Iris pigment epithelial cell (primary cell): ENCODE measurements at regions not wholly inside any gene's neighbourhood (a gene's known extent, or its start where the extent isn't known, plus 50 kb on each side); places are given as distances from the start of the nearest gene placed in this dataset.

Experiments used
- DNase-seq: peaks from one replicate; pipeline ENCODE4 v3.0.0-alpha.2; 2011; ENCODE audit warnings: low read depth

DNA sequence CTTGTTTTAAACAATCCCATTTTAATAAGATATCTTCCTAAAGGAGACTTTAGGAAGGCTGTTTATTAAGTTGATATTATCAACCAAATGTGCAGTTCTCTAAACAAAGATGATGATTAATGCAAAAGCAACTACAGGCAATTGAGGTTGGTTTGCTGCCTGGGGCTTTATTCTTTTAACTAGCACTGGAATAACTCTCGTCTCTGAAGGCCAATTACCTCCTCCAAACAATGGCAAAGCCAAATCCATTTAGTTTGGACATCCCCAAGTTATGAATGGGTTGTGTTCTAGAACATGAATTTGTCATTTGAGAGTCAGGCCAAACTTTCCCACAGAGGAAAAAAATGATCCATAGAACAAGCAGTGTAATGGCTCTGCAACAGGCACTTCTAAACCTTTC lies 114.1 kb downstream of the SLC16A9 start:
- DNase-seq, result no peak

- DNase-seq, result no peak
These were observed 115.9 kb downstream of the SLC16A9 start for GRCh38 chr10:59593768-59594167.

GRCh38 chr10:59589796-59590195 lies 119.9 kb downstream of the SLC16A9 start:
- no peak for DNase-seq

GRCh38 chr10:59588791-59589190 lies 120.9 kb downstream of the SLC16A9 start:
- no peak for DNase-seq

- no peak for DNase-seq
These were observed 121.9 kb downstream of the SLC16A9 start for GRCh38 chr10:59587756-59588140.

- DNase-seq, result no peak
These were observed 122.4 kb downstream of the SLC16A9 start for GRCh38 chr10:59587083-59587755.

DNA sequence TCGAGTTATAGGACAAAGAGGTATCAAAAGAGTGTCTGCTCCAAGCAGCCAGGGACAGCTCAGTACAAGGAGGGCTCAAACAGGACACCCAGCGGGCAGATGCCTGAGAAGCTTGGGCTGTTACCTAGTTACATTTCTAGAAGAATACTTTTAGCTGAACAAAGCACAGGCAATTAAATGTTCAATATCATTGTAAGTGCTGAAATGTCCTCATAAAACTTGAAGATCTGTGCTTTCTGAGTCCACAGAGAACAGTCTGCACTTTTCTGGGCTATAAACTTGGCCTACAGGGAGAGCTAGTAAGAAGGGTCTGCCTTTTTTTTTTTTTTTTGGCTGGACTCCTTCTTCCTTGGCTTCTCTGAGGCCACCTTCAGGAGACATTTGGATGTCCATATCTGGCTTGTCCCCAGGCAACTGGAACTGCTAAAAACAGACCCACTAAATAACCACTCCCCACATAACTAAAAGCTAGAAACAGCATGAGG lies 123.2 kb downstream of the SLC16A9 start:
- no peak for DNase-seq

DNA sequence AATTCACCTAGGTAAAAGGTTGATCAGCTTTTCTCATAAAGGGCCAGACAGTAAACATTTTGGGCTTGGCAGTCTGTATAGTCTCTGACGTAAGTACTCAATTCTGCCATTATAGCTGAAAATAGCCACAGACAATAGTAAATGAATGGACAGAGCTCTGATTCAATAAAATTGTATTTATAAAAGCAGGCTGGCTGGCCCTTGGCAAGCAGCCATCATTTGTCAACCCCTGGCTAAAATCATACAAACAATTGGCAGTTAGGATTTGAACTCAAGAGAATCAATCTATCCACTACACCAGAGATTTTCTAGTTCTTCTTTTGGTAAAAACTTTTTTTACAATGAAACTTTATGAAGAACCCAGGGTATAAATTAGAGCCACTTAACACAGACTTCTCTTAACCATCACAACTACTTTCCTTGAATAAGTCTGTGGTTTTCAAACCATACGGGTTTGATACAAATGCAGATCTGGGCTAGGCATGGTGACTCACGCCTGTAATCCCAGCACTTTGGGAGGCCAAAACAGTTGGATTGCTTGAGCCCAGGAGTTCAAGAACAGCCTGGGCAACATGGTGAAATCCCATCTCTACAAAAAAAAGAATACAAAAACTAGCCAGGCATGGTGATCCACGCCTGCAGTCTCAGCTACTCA lies 124.5 kb downstream of the SLC16A9 start:
- DNase-seq, result peak; percentile 10

- DNase-seq, result no peak
These were observed 126.9 kb downstream of the SLC16A9 start for GRCh38 chr10:59582780-59583179.

GRCh38 chr10:59582058-59582457 lies 127.6 kb downstream of the SLC16A9 start:
- DNase-seq, result no peak

- peak; percentile 45 for DNase-seq
These were observed 129.4 kb downstream of the SLC16A9 start for GRCh38 chr10:59580026-59580863.

DNA sequence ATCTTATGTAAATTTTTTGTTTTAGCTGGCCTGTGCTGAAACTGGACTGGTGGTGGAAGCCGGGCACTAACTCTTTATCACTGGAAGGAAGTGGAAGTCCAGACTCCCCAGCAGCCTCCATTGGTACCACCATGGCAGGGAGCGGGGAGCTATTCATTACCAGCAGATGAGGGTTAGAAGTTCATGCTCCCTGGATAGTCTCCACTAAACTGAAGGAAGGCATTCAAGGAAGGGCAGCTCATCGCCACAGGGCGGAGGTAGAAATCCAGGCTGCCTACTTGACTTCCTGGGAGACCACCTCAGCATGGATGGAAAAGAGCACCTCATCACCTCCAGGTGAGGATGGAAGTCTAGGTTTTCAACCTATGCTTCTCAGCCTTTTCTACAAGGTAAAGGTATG lies 130.9 kb downstream of the SLC16A9 start:
- no peak for DNase-seq

GRCh38 chr10:59577984-59578383 lies 131.7 kb downstream of the SLC16A9 start:
- no peak for DNase-seq

DNA sequence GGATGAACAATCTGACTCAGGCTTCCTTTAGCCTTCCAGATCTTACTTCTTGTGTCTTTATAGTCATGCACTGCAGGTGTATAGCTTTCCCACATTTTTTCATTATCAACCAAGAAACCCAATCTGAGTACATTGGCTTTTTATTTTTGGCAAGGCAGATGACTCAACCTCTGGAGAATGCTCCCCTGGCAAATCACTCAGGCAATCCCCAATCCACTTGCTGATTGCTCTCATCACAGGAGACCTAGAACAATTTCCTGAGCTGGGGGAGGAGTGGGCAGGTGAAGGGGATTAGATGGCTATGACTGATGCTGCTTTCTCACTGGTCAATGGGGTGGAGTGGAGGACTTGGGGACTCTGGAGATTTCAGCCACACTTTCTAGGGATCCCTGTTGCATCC lies 134.4 kb downstream of the SLC16A9 start:
- no peak for DNase-seq

- no peak for DNase-seq
These were observed 146.1 kb downstream of the SLC16A9 start for GRCh38 chr10:59563531-59563930.

DNA sequence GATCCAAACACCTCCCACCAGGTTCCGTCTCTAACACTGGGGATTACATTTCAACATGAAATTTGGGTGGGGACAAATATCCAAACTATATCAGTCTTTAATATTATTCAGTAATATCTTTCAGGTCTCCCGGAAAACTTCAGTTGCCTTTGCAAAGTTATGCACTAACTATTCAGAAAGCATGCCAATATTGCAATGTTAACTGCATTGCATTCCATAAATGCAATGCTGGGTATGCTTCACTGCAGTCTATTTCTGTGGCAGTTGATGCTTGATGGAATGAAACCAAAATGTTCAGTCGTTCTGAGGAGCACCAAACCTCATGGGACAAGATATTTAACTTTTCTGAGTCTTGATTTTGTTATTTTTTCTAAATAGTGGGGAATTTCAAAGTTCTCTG lies 147.5 kb downstream of the SLC16A9 start:
- no peak for DNase-seq

DNA sequence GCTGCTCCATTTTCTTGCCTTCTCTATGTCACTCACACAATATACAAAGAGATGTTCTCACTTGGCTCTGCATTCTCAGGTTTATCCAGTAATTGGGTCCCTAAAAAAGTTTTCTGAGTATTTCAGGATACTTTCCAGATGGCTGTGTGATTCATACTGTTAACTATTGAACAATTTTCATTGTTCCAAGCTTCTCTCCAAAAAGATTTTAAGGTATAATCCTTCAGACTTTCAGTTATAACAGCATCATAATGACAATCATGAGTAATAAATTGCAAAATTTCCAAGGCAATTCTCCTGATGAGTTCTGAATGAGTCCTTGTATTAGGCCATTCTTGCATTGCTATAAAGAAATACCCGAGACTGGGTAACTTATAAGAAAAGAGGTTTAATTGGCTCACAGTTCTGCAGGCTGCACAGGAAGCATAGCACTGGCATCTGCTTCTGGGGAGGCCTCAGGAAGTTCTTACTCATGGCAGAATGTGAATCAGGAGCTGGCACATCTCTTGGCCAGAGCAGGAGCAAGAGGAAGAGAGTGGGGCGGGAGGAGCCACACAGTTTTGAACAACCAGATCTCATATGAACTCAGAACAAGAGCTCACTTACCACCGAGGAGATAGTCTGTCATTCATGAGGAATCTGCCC lies 148.1 kb downstream of the SLC16A9 start:
- DNase-seq, result peak; percentile 8

- no peak for DNase-seq
These were observed 148.7 kb downstream of the SLC16A9 start for GRCh38 chr10:59560990-59561389.

DNA sequence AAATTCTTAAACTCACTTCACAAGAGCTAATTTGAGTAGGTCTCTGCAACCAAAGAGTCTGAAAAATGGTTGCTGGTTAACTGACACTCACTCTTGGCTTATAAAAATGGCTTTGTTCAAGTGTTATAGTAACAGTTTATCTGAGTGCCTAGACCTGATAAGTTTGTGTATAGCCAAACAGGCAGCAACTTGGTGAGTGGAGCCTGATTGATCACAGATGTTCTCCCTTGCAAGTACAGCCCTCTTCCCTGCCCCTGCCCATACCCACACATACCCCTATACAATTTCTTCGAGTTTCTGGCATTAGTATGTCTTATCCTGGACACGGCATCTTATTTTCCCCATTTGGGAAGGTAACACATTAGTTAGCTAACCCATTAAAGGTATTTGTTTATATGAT lies 149.5 kb downstream of the SLC16A9 start:
- DNase-seq, result no peak

DNA sequence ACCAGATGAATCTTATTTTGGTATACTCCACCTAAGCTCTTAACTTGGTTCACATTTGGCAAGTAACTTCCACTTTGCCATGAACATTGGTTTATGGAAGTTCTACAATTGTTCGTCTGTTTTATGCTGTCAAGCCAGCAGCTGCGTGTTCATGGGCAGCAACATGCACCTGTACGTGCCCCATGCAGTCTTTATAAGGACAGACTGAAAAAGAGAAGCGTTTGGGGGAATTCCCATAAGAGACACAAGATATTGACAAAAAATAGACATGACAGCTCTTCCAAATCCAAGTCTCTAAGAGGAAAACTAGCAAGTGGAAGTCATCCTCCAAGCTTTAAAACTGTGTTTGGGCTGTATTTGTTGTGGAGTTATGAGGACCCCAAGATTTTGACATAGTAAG lies 151.6 kb downstream of the SLC16A9 start:
- no peak for DNase-seq

GRCh38 chr10:59557642-59558041 lies 152.0 kb downstream of the SLC16A9 start:
- no peak for DNase-seq

GRCh38 chr10:59557052-59557451 lies 152.6 kb downstream of the SLC16A9 start:
- DNase-seq, result no peak
